ENCODE measurements at regions not wholly inside any gene's neighbourhood (a gene's known extent, or its start where the extent isn't known, plus 50 kb on each side); places are given as distances from the start of the nearest gene placed in this dataset.

DNA sequence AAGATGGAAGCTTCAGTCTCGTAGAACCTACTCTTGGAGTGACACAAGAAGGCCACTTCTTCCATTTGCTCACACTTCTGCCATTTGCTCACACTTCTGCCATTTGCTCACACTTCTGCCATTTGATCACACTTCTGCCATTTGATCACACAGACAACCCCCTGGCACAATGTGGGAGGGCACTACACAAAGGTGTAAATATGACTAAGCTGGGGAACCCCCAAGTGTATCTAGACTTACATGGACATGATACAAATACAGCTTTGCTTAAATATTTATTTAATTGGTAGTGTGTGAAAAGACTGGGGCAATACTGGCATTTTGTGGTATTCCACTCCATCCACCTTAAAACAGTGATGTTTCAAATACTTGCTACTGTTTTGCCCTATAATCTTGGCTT is 296.2 kb upstream of the PPFIA2 start:
- POLR2A ChIA-PET: no interaction called here
- CTCF ChIA-PET: no interaction called here

- ChIA-PET CTCF (no interaction called here), POLR2A (no interaction called here)
Observed at GRCh38 chr12:82054566-82054965, 295.4 kb upstream of the PPFIA2 start.

- POLR2A ChIA-PET: no interaction called here
- CTCF ChIA-PET: no interaction called here
Observed at GRCh38 chr12:82047446-82047845, 288.3 kb upstream of the PPFIA2 start.

- ChIA-PET CTCF (no interaction called here), POLR2A (no interaction called here)
Observed at GRCh38 chr12:82040987-82041743, 282.0 kb upstream of the PPFIA2 start.

DNA sequence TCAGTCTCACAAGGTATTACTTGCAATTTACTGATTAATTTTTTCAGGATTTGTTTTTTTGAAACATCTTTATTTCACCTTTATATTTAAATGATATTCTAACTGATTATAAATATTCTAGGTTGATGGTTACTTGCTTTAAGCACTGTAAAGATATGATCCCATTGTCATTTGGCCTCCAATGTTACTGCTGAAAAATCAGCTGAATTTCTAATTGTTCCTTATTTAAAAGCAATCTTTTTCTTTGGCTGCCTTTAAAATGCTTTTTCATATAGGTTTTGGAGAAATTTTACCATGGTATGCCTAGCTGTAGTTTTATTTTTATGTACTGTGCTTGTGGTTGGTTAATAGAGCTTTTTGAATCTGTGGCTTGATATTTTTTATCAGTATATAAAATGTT is 275.6 kb upstream of the PPFIA2 start:
- CTCF ChIA-PET: no interaction called here
- POLR2A ChIA-PET: no interaction called here

GRCh38 chr12:82029936-82030335 is 270.8 kb upstream of the PPFIA2 start:
- ChIA-PET CTCF (no interaction called here), POLR2A (no interaction called here)

DNA sequence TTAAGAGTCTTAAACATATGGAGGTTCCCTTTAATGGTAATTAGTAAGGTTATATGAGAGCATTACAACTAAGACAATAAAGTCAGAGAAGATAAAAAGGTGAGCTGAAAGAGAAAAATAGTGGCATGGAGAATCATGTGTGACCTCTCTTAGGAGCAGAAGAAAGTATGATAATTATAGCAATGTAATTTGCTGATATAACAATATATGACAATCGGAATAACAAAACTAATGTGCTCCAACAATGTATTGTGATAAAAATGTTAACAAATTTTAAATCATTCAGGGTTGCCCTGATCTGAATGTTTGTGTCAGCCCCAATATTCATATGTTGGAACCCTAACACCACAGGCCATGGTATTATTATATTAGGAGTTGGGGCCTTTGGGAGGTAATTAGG is 269.6 kb upstream of the PPFIA2 start:
- ChIA-PET POLR2A (no interaction called here), CTCF (no interaction called here)

GRCh38 chr12:82027612-82028011 is 268.5 kb upstream of the PPFIA2 start:
- CTCF ChIA-PET: no interaction called here
- POLR2A ChIA-PET: no interaction called here

DNA sequence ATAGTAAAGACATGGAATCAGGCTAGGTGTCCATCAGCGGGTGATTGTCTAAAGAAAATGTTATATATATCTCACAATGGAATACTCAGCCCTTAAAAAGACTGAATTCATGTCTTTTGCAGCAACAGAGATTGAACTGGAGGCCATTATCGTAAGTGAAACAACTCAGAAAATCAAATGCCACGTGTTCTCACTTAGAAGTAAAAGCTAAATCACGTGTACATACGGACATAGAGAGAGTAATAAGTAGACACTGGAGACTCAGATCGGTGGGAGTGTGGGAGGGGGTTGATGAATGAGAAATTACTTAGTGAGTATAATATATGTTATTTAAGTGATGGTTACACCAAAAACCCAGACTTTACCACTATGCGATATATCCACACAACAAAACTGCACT is 266.3 kb upstream of the PPFIA2 start:
- POLR2A ChIA-PET: no interaction called here
- CTCF ChIA-PET: no interaction called here

- ChIA-PET POLR2A (no interaction called here), CTCF (no interaction called here)
Observed at GRCh38 chr12:82019533-82019932, 260.4 kb upstream of the PPFIA2 start.

DNA sequence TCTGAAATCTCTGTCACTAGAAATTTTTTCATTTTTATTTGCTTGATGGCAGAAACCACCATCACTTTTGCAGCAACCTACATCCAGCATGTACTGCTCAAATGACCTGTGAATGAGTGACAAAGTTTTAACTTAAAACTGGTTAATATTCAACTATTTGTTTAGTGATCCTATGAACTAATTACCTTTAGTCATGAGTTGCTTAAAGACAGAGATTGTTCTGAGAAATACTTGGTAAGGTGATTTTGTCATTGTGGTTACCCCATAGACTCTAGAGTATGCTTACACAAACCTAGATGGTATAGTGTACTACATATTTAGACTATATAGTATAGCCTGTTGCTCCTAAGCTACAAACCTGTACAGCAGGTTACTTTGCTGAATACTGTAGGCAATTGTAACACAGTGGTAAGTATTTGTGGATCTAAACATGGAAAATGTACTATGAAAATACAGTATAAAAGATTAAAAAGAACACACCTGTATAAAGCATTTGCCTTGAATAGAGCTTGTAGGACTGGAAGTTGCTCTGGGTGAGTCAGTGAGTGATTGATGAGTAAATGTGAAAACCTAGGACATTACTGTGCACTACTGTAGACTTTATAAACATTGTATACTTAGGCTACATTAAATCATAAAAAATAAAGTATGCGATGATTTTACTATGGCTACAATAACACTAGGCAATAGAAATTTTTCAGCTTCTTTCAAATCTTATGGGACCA is 256.6 kb upstream of the PPFIA2 start:
- ChIA-PET CTCF (no interaction called here), POLR2A (no interaction called here)

DNA sequence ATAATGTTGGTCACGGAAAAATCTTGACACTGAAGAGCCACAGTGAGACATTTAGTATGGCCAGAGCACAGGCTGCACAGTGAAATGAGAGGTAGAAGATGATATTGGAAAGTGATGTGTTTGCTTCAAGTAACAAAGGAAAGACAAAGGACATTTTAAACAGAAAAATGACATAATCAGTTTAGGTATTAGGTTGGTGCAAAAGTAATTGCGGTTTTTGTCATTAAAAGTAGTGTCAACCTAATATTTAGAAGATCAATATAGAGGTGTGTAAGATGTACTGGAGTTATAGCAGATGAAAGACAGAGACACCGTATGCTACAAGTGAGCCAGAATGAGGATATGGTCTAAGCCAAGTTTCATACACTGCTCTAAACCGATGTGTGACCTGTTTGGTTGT is 253.0 kb upstream of the PPFIA2 start:
- POLR2A ChIA-PET: no interaction called here

GRCh38 chr12:82009524-82009923 is 250.4 kb upstream of the PPFIA2 start:
- CTCF ChIA-PET: no interaction called here
- POLR2A ChIA-PET: no interaction called here

More for the DNA sequence above, 253.0 kb upstream of the PPFIA2 start:
- CTCF ChIA-PET: no interaction called here

DNA sequence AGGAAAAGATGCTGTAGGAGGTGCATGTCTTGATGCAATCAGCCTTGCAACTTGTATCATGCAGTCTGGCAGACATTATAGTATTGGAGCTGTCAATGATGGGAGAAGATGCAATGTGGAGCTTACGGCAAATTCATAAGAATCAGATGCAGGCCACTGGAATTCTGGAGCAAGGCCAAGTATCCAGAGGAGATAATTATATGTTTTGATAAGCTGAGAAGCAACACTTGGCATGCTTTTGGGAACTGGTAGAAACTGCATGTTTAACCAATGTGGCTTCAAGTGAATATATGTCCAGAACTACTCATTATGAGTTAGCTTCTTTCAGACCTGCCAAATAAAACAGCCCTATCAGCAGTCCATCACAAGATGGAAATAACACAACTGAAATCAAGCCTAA is 249.1 kb upstream of the PPFIA2 start:
- ChIA-PET CTCF (no interaction called here), POLR2A (no interaction called here)

- CTCF ChIA-PET: no interaction called here
- POLR2A ChIA-PET: no interaction called here
Observed at GRCh38 chr12:81998761-81999378, 239.7 kb upstream of the PPFIA2 start.

GRCh38 chr12:81992461-81992860 is 233.3 kb upstream of the PPFIA2 start:
- POLR2A ChIA-PET: no interaction called here
- CTCF ChIA-PET: interaction anchor here (0.6 kb wide), 1 partner anchor 385 kb away, joined by 3 read pairs; no protein-coding TSS in a partner anchor

DNA sequence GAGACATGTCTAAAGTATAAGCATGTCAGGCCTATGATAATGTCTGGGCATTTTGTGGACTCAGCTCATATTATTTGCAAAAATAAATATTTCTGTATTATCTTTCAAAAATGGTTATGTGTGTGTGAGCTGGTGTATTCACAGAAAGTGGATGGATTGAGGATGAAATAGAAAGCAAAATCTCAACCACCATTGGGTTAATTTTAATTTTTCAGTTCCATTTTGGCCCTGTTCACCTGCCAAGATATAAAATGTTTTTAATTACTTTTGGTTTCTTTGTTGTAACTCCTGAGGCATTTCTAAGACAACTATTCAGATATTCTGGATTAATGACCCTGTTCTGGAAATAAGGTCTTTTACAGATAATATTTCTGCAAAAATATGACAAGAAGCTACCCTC is 232.7 kb upstream of the PPFIA2 start:
- CTCF ChIA-PET: interaction anchor here (0.6 kb wide), 1 partner anchor 385 kb away, joined by 3 read pairs; no protein-coding TSS in a partner anchor

GRCh38 chr12:81988362-81988761 is 229.2 kb upstream of the PPFIA2 start:
- POLR2A ChIA-PET: no interaction called here
- CTCF ChIA-PET: no interaction called here

More for the DNA sequence above, 232.7 kb upstream of the PPFIA2 start:
- POLR2A ChIA-PET: no interaction called here

DNA sequence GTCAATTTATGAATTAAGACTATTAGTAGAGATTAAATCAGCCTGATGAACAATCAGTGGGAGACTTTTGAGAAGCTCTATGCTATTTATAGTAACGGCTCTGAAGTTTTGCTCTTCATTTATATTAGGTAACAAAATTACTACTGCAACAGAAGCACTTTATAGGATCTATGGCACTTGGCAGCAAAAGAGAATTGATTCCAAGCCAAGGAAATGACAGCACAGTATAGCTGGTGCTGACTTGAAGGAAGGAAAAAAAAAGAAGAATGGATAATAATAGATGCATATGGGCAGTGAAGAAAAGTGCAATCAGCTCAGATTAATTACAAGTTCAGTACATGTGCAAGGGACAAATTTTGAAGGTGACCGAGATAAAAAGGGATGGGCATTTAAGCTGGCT is 228.2 kb upstream of the PPFIA2 start:
- POLR2A ChIA-PET: no interaction called here
- CTCF ChIA-PET: no interaction called here

GRCh38 chr12:81976661-81977060 is 217.5 kb upstream of the PPFIA2 start:
- ChIA-PET CTCF (no interaction called here), POLR2A (no interaction called here)

DNA sequence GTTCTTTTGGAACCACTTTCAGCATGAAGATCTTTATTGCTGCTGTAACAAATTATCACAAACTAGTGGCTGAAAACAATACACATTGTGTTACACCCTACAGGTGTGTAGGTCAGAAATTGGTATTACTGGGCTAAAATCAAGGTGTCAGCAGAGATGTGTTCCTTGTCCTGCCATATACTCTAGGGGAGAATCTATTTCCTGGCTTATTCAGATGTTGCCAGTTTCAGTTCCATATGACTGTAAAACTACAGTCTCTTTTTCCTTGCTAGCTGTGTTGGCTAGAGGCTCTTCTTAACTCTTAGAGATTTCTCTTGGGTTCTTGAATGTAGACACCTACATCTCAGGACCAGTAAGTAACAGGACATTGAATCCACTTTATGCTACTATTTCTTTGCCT is 215.6 kb upstream of the PPFIA2 start:
- CTCF ChIA-PET: no interaction called here

GRCh38 chr12:81968421-81968820 is 209.3 kb upstream of the PPFIA2 start:
- ChIA-PET CTCF (no interaction called here), POLR2A (no interaction called here)

More for the DNA sequence above, 215.6 kb upstream of the PPFIA2 start:
- POLR2A ChIA-PET: no interaction called here

Measured in activated CD8-positive, alpha-beta memory T cell treated with anti-CD3 and anti-CD28 coated beads for 36 hours (primary cell).